ENCODE measurements at regions not wholly inside any gene's neighbourhood (a gene's known extent, or its start where the extent isn't known, plus 50 kb on each side); places are given as distances from the start of the nearest gene placed in this dataset.

DNA sequence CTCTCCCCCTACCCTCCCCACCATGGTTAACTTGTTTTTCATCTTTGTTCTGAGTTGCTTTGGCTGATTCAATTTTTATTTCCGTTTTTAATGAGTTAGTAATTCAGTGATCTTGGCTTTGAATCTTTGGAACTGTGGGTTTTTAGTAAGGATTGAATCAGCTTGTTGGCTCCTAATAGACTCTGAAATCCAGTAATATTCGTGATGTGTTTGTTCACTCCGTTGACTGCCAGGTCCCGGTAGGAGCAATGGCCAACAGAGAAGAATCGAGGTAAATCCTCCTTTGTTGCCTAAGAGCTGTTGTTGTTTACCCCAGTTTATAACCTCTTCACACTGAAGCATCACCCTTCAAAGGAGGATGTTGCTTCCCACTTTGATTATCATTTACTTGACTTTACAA, 92.7 kb downstream of the PCSK1 start:
- Mint-ChIP-seq H3K27ac (ENCODE audit: low read depth, unreplicated experiment) (no peak overlapping the region), H3K9me3 (ENCODE audit: unreplicated experiment) (no peaks in the 10 kb centered on the region), H3K4me1 (ENCODE audit: insufficient read depth, unreplicated experiment) (peaks cover 28% of the 10 kb centered on the region), H3K4me3 (ENCODE audit: unreplicated experiment) (no peak overlapping the region), H3K27me3 (ENCODE audit: insufficient read depth, unreplicated experiment) (no peaks in the 10 kb centered on the region), H3K36me3 (ENCODE audit: insufficient read depth, unreplicated experiment) (no peaks in the 10 kb centered on the region)
- DNase-seq (ENCODE audit: unreplicated experiment): no peak
- no TSS peak for BruUV-seq (replicated peaks)
- POLR2A ChIA-PET: interaction anchor here (0.7 to 6.4 kb wide), 4 partner anchors 163 to 548 kb away, joined by 3 to 82 read pairs (median 4); no protein-coding TSS in a partner anchor
- TF ChIP-seq CTCF (IDR thresholded peaks at IDR 0.05; ENCODE audit: unreplicated experiment): no peak
- intact Hi-C loops (cut with micrococcal nuclease): loop anchor here (5.0 to 10.0 kb wide), 2 partner anchors 698 to 824 kb away; no protein-coding TSS in a partner anchor
- CTCF ChIA-PET: interaction anchor here (0.7 to 17.5 kb wide), 4 partner anchors 73 to 481 kb away, joined by 4 to 492 read pairs (median 50); partner anchors contain the start of gene ELL2

DNA sequence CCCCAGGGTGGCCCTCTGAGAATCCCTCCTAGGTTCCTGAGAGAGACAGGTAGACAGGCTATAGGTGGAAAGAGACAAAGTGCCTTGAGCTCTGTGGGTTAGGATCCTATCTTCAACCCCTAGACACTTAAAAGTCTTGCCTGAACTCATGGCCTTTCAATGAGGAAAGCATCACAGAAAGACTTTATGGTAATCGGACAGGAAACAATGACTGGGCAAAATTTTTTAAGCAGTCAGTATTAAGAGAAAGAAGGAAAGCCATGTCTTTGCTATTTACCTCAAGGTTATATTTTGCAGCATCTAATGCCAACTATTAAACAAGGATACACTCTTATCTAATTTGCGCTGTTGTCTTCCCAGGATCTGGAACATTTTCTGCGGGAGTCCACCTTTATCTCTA, 93.2 kb downstream of the PCSK1 start:
- peaks cover 28% of the 10 kb centered on the region for H3K4me1 Mint-ChIP-seq (ENCODE audit: insufficient read depth, unreplicated experiment)
- ChIA-PET CTCF (interaction anchor here (1.5 to 17.5 kb wide), 4 partner anchors 260 to 481 kb away, joined by 6 to 492 read pairs (median 51); partner anchors contain the start of gene ELL2), POLR2A (interaction anchor here (0.7 to 6.4 kb wide), 3 partner anchors 262 to 548 kb away, joined by 3 to 82 read pairs (median 3); no protein-coding TSS in a partner anchor)
- no TSS peak for BruUV-seq (replicated peaks)
- H3K4me3 Mint-ChIP-seq (ENCODE audit: unreplicated experiment): no peak overlapping the region
- no peaks in the 10 kb centered on the region for H3K9me3 Mint-ChIP-seq (ENCODE audit: unreplicated experiment)
- DNase-seq (ENCODE audit: unreplicated experiment): no peak
- H3K27ac Mint-ChIP-seq (ENCODE audit: low read depth, unreplicated experiment): no peak overlapping the region
- TF ChIP-seq CTCF (IDR thresholded peaks at IDR 0.05; ENCODE audit: unreplicated experiment): no peak
- intact Hi-C loops (cut with micrococcal nuclease): loop anchor here (5.0 to 10.0 kb wide), 5 partner anchors 83 to 825 kb away; no protein-coding TSS in a partner anchor
- H3K27me3 Mint-ChIP-seq (ENCODE audit: insufficient read depth, unreplicated experiment): no peaks in the 10 kb centered on the region
- H3K36me3 Mint-ChIP-seq (ENCODE audit: insufficient read depth, unreplicated experiment): no peaks in the 10 kb centered on the region

GRCh38 chr5:96338624-96339415, 94.2 kb downstream of the PCSK1 start:
- TF ChIP-seq CTCF (IDR thresholded peaks at IDR 0.05; ENCODE audit: unreplicated experiment): no peak
- peak overlapping the region; percentile 9 for H3K4me3 Mint-ChIP-seq (ENCODE audit: unreplicated experiment)
- H3K27ac Mint-ChIP-seq (ENCODE audit: low read depth, unreplicated experiment): no peak overlapping the region
- no peaks in the 10 kb centered on the region for H3K36me3 Mint-ChIP-seq (ENCODE audit: insufficient read depth, unreplicated experiment)
- no peaks in the 10 kb centered on the region for H3K27me3 Mint-ChIP-seq (ENCODE audit: insufficient read depth, unreplicated experiment)
- no peaks in the 10 kb centered on the region for H3K9me3 Mint-ChIP-seq (ENCODE audit: unreplicated experiment)
- POLR2A ChIA-PET: interaction anchor here (0.9 to 6.4 kb wide), 4 partner anchors 66 to 479 kb away, joined by 3 to 82 read pairs (median 16); partner anchors contain the start of gene ELL2
- H3K4me1 Mint-ChIP-seq (ENCODE audit: insufficient read depth, unreplicated experiment): peaks cover 23% of the 10 kb centered on the region
- CTCF ChIA-PET: interaction anchor here (0.6 to 17.5 kb wide), 6 partner anchors 12 to 480 kb away, joined by 3 to 492 read pairs (median 6); partner anchors contain the start of gene ELL2
- intact Hi-C loops (cut with micrococcal nuclease): loop anchor here (5.0 kb wide), 3 partner anchors 82 to 247 kb away; no protein-coding TSS in a partner anchor
- BruUV-seq (replicated peaks): TSS peak; percentile 9
- DNase-seq (ENCODE audit: unreplicated experiment): peak; percentile 81

DNA sequence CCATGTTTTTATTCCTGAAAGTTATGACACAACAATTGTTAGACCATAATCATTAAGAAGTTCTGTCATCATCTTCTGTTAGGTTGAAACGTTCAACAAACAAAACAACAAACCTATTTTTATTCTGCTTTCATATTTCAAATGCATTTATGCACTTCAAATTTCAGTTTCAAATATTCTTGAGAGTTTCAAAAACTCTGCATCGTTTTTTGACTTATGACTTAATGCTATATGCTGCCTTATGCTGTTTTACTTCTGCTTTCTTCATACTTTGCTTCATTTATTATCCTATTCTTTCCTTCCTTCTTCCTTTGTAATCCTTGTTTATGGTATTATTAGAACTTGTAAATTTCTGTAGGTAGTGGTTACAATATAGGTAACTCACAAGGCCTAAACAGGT, 95.0 kb downstream of the PCSK1 start:
- Mint-ChIP-seq H3K27me3 (ENCODE audit: insufficient read depth, unreplicated experiment) (no peaks in the 10 kb centered on the region), H3K27ac (ENCODE audit: low read depth, unreplicated experiment) (no peak overlapping the region), H3K9me3 (ENCODE audit: unreplicated experiment) (no peaks in the 10 kb centered on the region), H3K36me3 (ENCODE audit: insufficient read depth, unreplicated experiment) (no peaks in the 10 kb centered on the region), H3K4me1 (ENCODE audit: insufficient read depth, unreplicated experiment) (peaks cover 22% of the 10 kb centered on the region), H3K4me3 (ENCODE audit: unreplicated experiment) (no peak overlapping the region)
- intact Hi-C loops (cut with micrococcal nuclease): loop anchor here (5.0 kb wide), 3 partner anchors 81 to 246 kb away; no protein-coding TSS in a partner anchor
- ChIA-PET POLR2A (interaction anchor here (0.7 to 6.4 kb wide), 7 partner anchors 65 to 479 kb away, joined by 3 to 82 read pairs (median 8); partner anchors contain the start of gene ELL2), CTCF (interaction anchor here (1.2 to 17.5 kb wide), 17 partner anchors 70 to 489 kb away, joined by 3 to 492 read pairs (median 7); partner anchors contain the start of gene ELL2)
- no TSS peak for BruUV-seq (replicated peaks)
- DNase-seq (ENCODE audit: unreplicated experiment): no peak
- TF ChIP-seq CTCF (IDR thresholded peaks at IDR 0.05; ENCODE audit: unreplicated experiment): no peak

Measured in MCF 10A (cell line).